Endodermal cell (in vitro differentiated cells): ENCODE measurements at regions not wholly inside any gene's neighbourhood (a gene's known extent, or its start where the extent isn't known, plus 50 kb on each side); places are given as distances from the start of the nearest gene placed in this dataset.
"Not testable (repeated sequence)": the region's sequence is repeated elsewhere in the genome, so short reads cannot be mapped to it uniquely, and the experiment has no call there.

ENCODE experiments used
- DNase-seq: peaks from one replicate; pipeline ENCODE4 v3.0.0-alpha.2; 2017
- H3K27ac ChIP-seq: 2 replicates; pipeline ENCODE4 v1.5.1; 2013; ENCODE audit warnings: mild to moderate bottlenecking, low read depth, low read length, moderate library complexity
- H3K27me3 ChIP-seq: 2 replicates; pipeline ENCODE4 v1.6.1; 2013; ENCODE audit warnings: mild to moderate bottlenecking, low read length, moderate library complexity; ENCODE audit not compliant: insufficient read depth, control insufficient read depth, poor library complexity, severe bottlenecking
- H3K36me3 ChIP-seq: 2 replicates; pipeline ENCODE4 v1.7.0; 2013; ENCODE audit warnings: mild to moderate bottlenecking, low read length, moderate library complexity; ENCODE audit not compliant: control insufficient read depth, insufficient read depth
- H3K4me1 ChIP-seq: one replicate; pipeline ENCODE4 v1.7.0; 2013; ENCODE audit warnings: low read length; ENCODE audit not compliant: control insufficient read depth, insufficient read depth
- H3K4me3 ChIP-seq: 2 replicates; pipeline ENCODE4 v1.5.1; 2013; ENCODE audit warnings: mild to moderate bottlenecking, low read length, moderate library complexity
- H3K9ac ChIP-seq: 2 replicates; pipeline ENCODE4 v1.6.1; 2013; ENCODE audit warnings: mild to moderate bottlenecking, low read length, moderate library complexity; ENCODE audit not compliant: poor library complexity, severe bottlenecking; ENCODE audit errors: extremely low read depth
- H3K9me3 ChIP-seq: 2 replicates; pipeline ENCODE4 v1.6.1; 2013; ENCODE audit warnings: mild to moderate bottlenecking, low read length, moderate library complexity; ENCODE audit not compliant: control insufficient read depth
- H3K27ac Mint-ChIP-seq: 2 replicates; pipeline ENCODE4 v1.8.0; 2020; ENCODE audit warnings: mixed read lengths
- H3K27me3 Mint-ChIP-seq: 2 replicates; pipeline ENCODE4 v1.8.0; 2021; ENCODE audit warnings: mild to moderate bottlenecking, mixed read lengths; ENCODE audit not compliant: insufficient read depth
- H3K36me3 Mint-ChIP-seq: 2 replicates; pipeline ENCODE4 v1.8.0; 2020; ENCODE audit warnings: low read depth, mixed read lengths
- H3K4me1 Mint-ChIP-seq: 2 replicates; pipeline ENCODE4 v1.8.0; 2020; ENCODE audit warnings: mixed read lengths
- H3K4me3 Mint-ChIP-seq: 2 replicates; pipeline ENCODE4 v1.8.0; 2020; ENCODE audit warnings: mild to moderate bottlenecking, moderate library complexity, mixed read lengths
- H3K9me3 Mint-ChIP-seq: 2 replicates; pipeline ENCODE4 v1.8.0; 2020; ENCODE audit warnings: mild to moderate bottlenecking, mixed read lengths
- WGBS, 2 experiments: methylation state at CpG; one replicate each; pipeline versions ENCODE4 v1.1.5 to v1.1.7; 2013; ENCODE audit warnings: missing lambda C conversion rate in 2 of 2, mixed read lengths in 1 of 2; ENCODE audit not compliant: insufficient coverage in 1 of 2, insufficient read length in 1 of 2; 5-methylcytosine and 5-hydroxymethylcytosine counted together
- TF ChIP-seq, protein P1 (sequence below): fragments of 200-600 bp; sonication (generic); conservative IDR thresholded peaks from 2 replicates; pipeline ENCODE4 v1.5.0; 2021; ENCODE audit warnings: antibody characterized with exemption, mild to moderate bottlenecking

DNA sequence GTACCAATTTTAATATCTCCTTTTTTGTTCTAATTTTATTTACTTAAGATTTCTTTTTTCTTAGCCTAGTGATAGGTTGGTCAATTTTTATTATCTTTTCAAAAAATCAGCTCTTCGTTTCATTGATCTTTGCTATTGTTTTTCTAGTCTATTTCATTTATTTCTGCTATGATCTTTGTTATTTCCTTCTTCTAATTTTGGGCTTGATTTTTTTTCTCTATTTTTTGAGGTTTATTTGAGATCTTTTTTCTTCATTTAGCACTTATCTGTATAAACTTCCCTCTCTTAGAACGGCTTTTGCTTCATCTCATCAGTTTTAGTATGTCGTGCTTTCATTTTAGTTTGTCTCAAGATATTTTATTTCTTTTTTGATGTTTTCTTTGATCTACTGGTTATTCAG lies 456.1 kb downstream of the SPATA31A1 start:
- 100% methylated on average over 1 of the region's 3 CpGs; no CpG with 5 or more reads in 1 of the 2 experiments for WGBS, 2 experiments
- not testable (repeated sequence) for H3K4me3 Mint-ChIP-seq, H3K9ac ChIP-seq, H3K27me3 ChIP-seq, H3K36me3 ChIP-seq, H3K4me1 Mint-ChIP-seq, H3K4me1 ChIP-seq, H3K9me3 Mint-ChIP-seq, H3K9me3 ChIP-seq, H3K36me3 Mint-ChIP-seq, H3K27ac ChIP-seq, DNase-seq, H3K27ac Mint-ChIP-seq, H3K4me3 ChIP-seq, H3K27me3 Mint-ChIP-seq

DNA sequence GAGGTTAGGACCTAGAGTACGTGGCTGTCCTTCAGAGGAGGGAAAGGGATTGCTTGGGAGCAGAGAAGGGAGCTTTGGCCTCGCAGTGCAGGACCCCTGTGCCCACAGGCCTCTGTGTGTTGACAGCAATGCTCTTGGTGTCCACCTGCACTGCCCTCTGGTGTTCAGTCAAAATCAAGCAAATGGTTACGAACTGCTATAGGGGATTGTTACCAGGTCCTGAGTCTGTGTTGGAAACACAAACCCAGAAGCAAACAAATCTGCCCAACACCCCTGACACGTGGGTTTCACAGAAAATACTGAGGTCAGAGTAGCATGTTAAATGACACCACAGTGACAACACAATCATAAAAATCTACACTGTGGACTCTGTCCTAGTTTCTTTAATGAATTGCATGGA lies 473.0 kb downstream of the SPATA31A1 start:
- not testable (repeated sequence) for H3K9ac ChIP-seq, H3K27ac Mint-ChIP-seq, H3K36me3 ChIP-seq, H3K9me3 ChIP-seq, H3K27me3 Mint-ChIP-seq, H3K4me3 Mint-ChIP-seq, H3K4me1 ChIP-seq, H3K9me3 Mint-ChIP-seq, H3K4me3 ChIP-seq, H3K4me1 Mint-ChIP-seq, H3K27me3 ChIP-seq, H3K27ac ChIP-seq, H3K36me3 Mint-ChIP-seq
- TF ChIP-seq, protein P1, sequence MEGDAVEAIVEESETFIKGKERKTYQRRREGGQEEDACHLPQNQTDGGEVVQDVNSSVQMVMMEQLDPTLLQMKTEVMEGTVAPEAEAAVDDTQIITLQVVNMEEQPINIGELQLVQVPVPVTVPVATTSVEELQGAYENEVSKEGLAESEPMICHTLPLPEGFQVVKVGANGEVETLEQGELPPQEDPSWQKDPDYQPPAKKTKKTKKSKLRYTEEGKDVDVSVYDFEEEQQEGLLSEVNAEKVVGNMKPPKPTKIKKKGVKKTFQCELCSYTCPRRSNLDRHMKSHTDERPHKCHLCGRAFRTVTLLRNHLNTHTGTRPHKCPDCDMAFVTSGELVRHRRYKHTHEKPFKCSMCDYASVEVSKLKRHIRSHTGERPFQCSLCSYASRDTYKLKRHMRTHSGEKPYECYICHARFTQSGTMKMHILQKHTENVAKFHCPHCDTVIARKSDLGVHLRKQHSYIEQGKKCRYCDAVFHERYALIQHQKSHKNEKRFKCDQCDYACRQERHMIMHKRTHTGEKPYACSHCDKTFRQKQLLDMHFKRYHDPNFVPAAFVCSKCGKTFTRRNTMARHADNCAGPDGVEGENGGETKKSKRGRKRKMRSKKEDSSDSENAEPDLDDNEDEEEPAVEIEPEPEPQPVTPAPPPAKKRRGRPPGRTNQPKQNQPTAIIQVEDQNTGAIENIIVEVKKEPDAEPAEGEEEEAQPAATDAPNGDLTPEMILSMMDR = peak; percentile 77
- no CpG with 5 or more reads among the region's 4 CpGs for WGBS, 2 experiments
- DNase-seq = peak; percentile 54
